ENCODE measurements at regions not wholly inside any gene's neighbourhood (a gene's known extent, or its start where the extent isn't known, plus 50 kb on each side); places are given as distances from the start of the nearest gene placed in this dataset.

- peak; percentile 10 for DNase-seq (ENCODE audit: low spot score)
- ChIA-PET POLR2A (ENCODE audit: low non-redundant PET) (no interaction called here), CTCF (no interaction called here)
- no peaks in the 10 kb centered on the region for H3K27me3 ChIP-seq (replicated peaks; ENCODE audit: insufficient read depth, low read depth, low read length, poor library complexity)
- intact Hi-C loops (cut with micrococcal nuclease; ENCODE audit: unreplicated experiment): no loop called here
- H3K4me3 ChIP-seq (ENCODE audit: low read depth, low read length, poor library complexity, severe bottlenecking): no peak overlapping the region
- no TSS peak for BruUV-seq (replicated peaks)
- H3K36me3 ChIP-seq (ENCODE audit: insufficient read depth, low read length, poor library complexity, severe bottlenecking): no peaks in the 10 kb centered on the region
- H3K27ac ChIP-seq (ENCODE audit: low read depth, low read length, poor library complexity, severe bottlenecking): no peak overlapping the region
- peaks cover 9% of the 10 kb centered on the region for H3K9me3 ChIP-seq (ENCODE audit: low read depth, low read length, poor library complexity, severe bottlenecking)
- no peak for TF ChIP-seq EZH2 (IDR thresholded peaks at IDR 0.05; ENCODE audit: borderline replicate concordance, low read depth, low read length, poor library complexity, severe bottlenecking)
- TF ChIP-seq, protein P1, sequence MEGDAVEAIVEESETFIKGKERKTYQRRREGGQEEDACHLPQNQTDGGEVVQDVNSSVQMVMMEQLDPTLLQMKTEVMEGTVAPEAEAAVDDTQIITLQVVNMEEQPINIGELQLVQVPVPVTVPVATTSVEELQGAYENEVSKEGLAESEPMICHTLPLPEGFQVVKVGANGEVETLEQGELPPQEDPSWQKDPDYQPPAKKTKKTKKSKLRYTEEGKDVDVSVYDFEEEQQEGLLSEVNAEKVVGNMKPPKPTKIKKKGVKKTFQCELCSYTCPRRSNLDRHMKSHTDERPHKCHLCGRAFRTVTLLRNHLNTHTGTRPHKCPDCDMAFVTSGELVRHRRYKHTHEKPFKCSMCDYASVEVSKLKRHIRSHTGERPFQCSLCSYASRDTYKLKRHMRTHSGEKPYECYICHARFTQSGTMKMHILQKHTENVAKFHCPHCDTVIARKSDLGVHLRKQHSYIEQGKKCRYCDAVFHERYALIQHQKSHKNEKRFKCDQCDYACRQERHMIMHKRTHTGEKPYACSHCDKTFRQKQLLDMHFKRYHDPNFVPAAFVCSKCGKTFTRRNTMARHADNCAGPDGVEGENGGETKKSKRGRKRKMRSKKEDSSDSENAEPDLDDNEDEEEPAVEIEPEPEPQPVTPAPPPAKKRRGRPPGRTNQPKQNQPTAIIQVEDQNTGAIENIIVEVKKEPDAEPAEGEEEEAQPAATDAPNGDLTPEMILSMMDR (conservative IDR thresholded peaks at IDR 0.05; ENCODE audit: low read depth, low read length): no peak
- H3K4me1 ChIP-seq (ENCODE audit: insufficient read depth, low read length, poor library complexity, severe bottlenecking): no peaks in the 10 kb centered on the region
These were observed 1240.5 kb downstream of the UQCRFS1 start for GRCh38 chr19:27972291-27973040.

DNA sequence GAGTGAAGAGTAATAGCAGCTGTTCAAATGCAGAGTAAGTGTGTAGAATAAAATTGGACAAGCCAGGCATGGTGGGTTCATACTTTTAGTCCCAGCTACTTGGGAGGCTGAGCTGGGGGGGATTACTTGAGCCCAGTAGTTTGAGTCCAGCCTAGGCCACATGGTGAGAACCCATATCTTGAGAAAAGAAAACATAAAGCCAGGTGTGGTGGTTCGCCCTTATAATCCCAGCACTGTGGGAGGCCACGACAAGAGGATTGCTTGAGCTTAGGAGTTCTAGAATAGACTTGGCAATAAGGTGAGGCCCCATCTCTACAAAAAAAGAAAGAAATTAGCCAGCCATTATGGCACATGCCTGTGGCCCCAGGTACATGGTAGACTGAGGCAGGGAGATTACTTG, 1241.1 kb downstream of the UQCRFS1 start:
- no peak for DNase-seq (ENCODE audit: low spot score)
- ChIA-PET CTCF (no interaction called here), POLR2A (ENCODE audit: low non-redundant PET) (no interaction called here)
- Histone ChIP-seq H3K36me3 (ENCODE audit: insufficient read depth, low read length, poor library complexity, severe bottlenecking) (no peaks in the 10 kb centered on the region), H3K9me3 (ENCODE audit: low read depth, low read length, poor library complexity, severe bottlenecking) (peaks cover 9% of the 10 kb centered on the region), H3K27ac (ENCODE audit: low read depth, low read length, poor library complexity, severe bottlenecking) (no peak overlapping the region), H3K27me3 (replicated peaks; ENCODE audit: insufficient read depth, low read depth, low read length, poor library complexity) (no peaks in the 10 kb centered on the region), H3K4me3 (ENCODE audit: low read depth, low read length, poor library complexity, severe bottlenecking) (no peak overlapping the region), H3K4me1 (ENCODE audit: insufficient read depth, low read length, poor library complexity, severe bottlenecking) (no peaks in the 10 kb centered on the region)
- TF ChIP-seq, protein P1 (conservative IDR thresholded peaks at IDR 0.05; ENCODE audit: low read depth, low read length): no peak
- TF ChIP-seq EZH2 (IDR thresholded peaks at IDR 0.05; ENCODE audit: borderline replicate concordance, low read depth, low read length, poor library complexity, severe bottlenecking): no peak
- no TSS peak for BruUV-seq (replicated peaks)
- intact Hi-C loops (cut with micrococcal nuclease; ENCODE audit: unreplicated experiment): loop anchor here (2.0 kb wide), 1 partner anchor 353 kb away; no protein-coding TSS in a partner anchor

GRCh38 chr19:27971071-27971470, 1241.9 kb downstream of the UQCRFS1 start:
- CTCF ChIA-PET: no interaction called here
- intact Hi-C loops (cut with micrococcal nuclease; ENCODE audit: unreplicated experiment): loop anchor here (2.0 kb wide), 1 partner anchor 354 kb away; no protein-coding TSS in a partner anchor

More at GRCh38 chr19:27971071-27971470, 1241.9 kb downstream of the UQCRFS1 start:
- peak; percentile 18 for DNase-seq (ENCODE audit: low spot score)
- Histone ChIP-seq H3K27me3 (replicated peaks; ENCODE audit: insufficient read depth, low read depth, low read length, poor library complexity) (no peaks in the 10 kb centered on the region), H3K36me3 (ENCODE audit: insufficient read depth, low read length, poor library complexity, severe bottlenecking) (no peaks in the 10 kb centered on the region), H3K27ac (ENCODE audit: low read depth, low read length, poor library complexity, severe bottlenecking) (no peak overlapping the region), H3K4me1 (ENCODE audit: insufficient read depth, low read length, poor library complexity, severe bottlenecking) (no peaks in the 10 kb centered on the region), H3K4me3 (ENCODE audit: low read depth, low read length, poor library complexity, severe bottlenecking) (no peak overlapping the region), H3K9me3 (ENCODE audit: low read depth, low read length, poor library complexity, severe bottlenecking) (peaks cover 9% of the 10 kb centered on the region)
- no TSS peak for BruUV-seq (replicated peaks)
- no peak for TF ChIP-seq EZH2 (IDR thresholded peaks at IDR 0.05; ENCODE audit: borderline replicate concordance, low read depth, low read length, poor library complexity, severe bottlenecking)
- TF ChIP-seq, protein P1 (conservative IDR thresholded peaks at IDR 0.05; ENCODE audit: low read depth, low read length): no peak
- POLR2A ChIA-PET (ENCODE audit: low non-redundant PET): no interaction called here
